Epithelial cell of esophagus (primary cell): ENCODE measurements at regions not wholly inside any gene's neighbourhood (a gene's known extent, or its start where the extent isn't known, plus 50 kb on each side); places are given as distances from the start of the nearest gene placed in this dataset.

Experiments
- DNase-seq: peaks from one replicate; pipeline ENCODE4 v3.0.0; 2010; ENCODE audit warnings: low read depth
- H3K4me3 ChIP-seq: 2 replicates; pipeline ENCODE4 v1.5.1; 2011; ENCODE audit warnings: mild to moderate bottlenecking, low read length, control low read depth
- TF ChIP-seq, protein P1 (sequence below): IDR thresholded peaks from 2 replicates; pipeline ENCODE4 v1.5.1; 2011; ENCODE audit warnings: low read depth, mild to moderate bottlenecking, low read length, control low read depth, inconsistent platforms; ENCODE audit not compliant: insufficient read depth; ENCODE audit errors: missing control alignments

DNA sequence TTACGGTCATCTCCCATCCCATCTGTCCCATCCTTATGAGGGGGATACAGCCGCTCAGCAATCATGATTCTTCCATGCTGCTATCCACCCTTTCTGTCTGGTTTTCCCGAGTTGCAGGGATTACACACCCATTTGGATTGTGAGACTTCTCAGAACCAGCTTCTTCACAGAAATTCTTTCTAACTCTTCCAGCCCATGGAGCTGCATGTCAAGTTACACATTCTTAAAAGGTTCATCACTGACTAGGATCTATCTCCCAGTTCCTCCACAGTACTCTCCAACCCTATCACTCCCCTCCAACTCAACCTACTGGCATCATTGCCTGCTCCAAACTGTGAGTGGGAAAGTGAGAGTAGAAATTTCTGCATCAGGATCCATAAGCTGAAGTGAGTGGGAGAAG is 558.2 kb upstream of the TNP1 start:
- TF ChIP-seq, protein P1, sequence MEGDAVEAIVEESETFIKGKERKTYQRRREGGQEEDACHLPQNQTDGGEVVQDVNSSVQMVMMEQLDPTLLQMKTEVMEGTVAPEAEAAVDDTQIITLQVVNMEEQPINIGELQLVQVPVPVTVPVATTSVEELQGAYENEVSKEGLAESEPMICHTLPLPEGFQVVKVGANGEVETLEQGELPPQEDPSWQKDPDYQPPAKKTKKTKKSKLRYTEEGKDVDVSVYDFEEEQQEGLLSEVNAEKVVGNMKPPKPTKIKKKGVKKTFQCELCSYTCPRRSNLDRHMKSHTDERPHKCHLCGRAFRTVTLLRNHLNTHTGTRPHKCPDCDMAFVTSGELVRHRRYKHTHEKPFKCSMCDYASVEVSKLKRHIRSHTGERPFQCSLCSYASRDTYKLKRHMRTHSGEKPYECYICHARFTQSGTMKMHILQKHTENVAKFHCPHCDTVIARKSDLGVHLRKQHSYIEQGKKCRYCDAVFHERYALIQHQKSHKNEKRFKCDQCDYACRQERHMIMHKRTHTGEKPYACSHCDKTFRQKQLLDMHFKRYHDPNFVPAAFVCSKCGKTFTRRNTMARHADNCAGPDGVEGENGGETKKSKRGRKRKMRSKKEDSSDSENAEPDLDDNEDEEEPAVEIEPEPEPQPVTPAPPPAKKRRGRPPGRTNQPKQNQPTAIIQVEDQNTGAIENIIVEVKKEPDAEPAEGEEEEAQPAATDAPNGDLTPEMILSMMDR: no peak
- no peak for DNase-seq
- no peak overlapping the region for H3K4me3 ChIP-seq

DNA sequence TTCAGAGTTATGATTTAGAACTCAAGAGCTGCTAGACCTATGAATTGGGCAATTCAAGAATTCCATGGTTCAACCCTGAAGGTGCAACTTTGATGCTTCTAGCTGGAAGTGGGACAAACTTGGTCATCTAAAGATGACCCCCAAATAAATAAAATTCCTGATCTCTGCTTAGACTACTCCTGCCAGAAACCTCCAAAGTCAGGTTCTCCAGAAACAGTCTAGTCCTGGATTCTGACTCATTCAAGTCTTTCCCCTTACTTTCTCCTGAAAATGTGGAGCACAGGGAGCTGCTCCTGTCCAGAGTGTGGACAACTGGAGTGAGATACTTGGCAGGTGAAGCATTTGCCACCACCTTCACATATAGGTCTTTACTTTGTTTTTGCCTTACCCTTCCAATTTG is 557.7 kb upstream of the TNP1 start:
- H3K4me3 ChIP-seq: no peak overlapping the region
- TF ChIP-seq, protein P1: no peak
- no peak for DNase-seq

DNA sequence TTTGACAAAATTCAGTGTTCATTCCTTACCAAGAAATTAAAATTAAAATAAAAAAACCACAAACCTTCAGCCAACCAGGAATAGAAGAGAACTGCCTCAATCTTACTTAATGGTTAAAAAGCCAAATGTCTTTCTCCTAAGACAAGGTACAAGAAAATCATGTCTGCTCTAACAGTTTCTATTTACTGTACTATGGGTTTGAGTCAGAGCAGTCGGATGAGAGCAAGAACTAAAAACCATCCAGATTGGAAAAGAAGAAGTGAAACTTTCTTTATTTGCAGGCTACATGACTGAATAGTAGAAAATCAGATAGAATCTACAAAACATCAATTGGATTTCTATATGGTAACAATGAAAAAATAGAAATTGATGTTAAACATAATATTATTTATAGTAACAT is 555.5 kb upstream of the TNP1 start:
- H3K4me3 ChIP-seq: no peak overlapping the region
- TF ChIP-seq, protein P1: no peak
- DNase-seq: no peak

DNA sequence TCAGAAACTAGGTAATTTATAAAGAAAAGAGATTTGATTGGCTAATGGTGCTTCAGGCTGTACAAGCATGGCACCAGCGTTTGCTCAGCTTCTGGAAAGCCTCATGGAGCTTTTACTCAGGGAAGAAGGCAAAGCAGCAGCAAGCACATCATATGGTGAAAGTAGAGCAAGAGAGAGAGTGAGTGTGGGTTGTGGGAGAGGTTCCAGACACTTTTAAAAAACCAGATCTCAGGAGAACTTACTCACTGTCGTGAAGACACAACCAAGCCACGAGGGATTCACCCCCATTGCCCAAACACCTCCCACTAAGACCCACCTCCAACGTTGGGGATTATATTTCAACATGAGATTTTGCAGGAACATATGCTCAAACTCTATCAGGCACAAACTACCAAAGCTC is 554.6 kb upstream of the TNP1 start:
- no peak overlapping the region for H3K4me3 ChIP-seq
- TF ChIP-seq, protein P1: no peak
- DNase-seq: no peak

DNA sequence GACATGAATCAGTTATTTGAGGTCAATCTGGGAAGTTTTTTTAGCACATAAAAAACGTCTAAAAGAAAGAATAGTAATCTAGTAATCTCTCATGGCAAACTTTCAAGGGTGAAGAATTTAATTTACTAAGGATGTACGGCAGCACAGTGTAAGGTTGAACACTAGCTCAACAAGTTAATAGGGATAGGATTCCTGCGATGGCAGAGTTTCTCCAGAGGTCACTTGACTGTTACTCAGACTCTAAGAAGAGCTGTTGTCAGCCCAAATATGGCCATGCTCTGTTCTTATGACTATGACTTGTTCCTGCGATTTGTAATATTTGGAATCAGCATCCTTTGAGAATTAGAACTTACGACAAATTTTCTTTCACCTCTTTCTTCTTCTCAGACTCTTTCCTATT is 553.3 kb upstream of the TNP1 start:
- no peak overlapping the region for H3K4me3 ChIP-seq
- TF ChIP-seq, protein P1: no peak
- DNase-seq: no peak

DNA sequence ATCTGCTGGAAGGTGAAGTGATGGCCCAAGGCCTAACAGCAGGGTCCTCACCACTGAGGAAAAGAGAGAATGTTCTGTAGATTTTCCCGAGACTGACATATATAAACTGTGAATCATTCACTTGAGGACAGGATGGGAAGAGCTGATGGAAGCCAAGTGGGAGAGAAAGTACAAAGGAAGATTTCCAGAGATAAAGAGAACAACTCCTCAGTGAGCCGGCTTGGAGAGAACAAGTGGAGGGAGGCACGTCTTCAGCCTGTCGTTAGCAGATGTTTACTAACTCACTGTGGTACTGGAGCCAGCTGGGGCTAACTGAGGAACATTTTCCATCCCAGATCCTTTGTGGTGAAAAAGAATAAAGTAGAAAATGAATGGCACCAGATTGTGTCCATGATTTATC is 552.9 kb upstream of the TNP1 start:
- DNase-seq: no peak
- H3K4me3 ChIP-seq: no peak overlapping the region
- TF ChIP-seq, protein P1: no peak

DNA sequence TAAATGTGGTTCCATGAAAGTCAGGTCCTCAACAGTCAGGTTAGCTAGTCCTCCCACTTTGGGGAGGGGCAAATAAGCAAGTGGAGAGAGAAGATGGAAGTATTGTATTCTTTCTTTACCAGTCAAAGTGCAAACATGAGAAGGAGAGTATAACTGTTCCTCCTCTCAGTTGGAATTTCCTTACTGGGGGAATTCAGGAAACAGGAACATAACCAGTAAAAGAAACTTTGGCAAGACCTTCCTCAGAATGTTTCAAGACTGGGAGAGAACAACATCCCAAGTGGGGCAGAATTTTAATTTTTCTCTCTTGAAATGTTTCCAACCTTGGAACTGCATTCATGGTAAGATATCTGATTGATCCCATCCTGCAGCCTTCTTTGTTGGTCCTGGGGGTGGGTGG is 552.4 kb upstream of the TNP1 start:
- TF ChIP-seq, protein P1: no peak
- no peak overlapping the region for H3K4me3 ChIP-seq
- DNase-seq: no peak
